Small intestine (tissue), 7 donors: ENCODE measurements at regions not wholly inside any gene's neighbourhood (a gene's known extent, or its start where the extent isn't known, plus 50 kb on each side); places are given as distances from the start of the nearest gene placed in this dataset.

Source experiments
- DNase-seq, 2 donors: peaks; one replicate each; pipeline versions ENCODE4 v3.0.0 to v3.0.0-alpha.2; 2013
- FAIRE-seq: peaks from 2 replicates; lab custom pipeline; 2012; peaks lifted over from hg19 to GRCh38; lab: Jason Lieb, UNC
- H3K27ac ChIP-seq, 3 donors: one replicate each; pipeline ENCODE4 v1.5.1; 2013; ENCODE audit warnings: low read length in 2 of 3, mild to moderate bottlenecking in 2 of 3, control low read depth in 1 of 3, inconsistent platforms in 1 of 3, low read depth in 1 of 3, moderate library complexity in 1 of 3
- H3K27me3 ChIP-seq, 3 donors: one replicate each; pipeline ENCODE4 v1.6.1; 2013; ENCODE audit warnings: low read length in 3 of 3, inconsistent platforms in 1 of 3; ENCODE audit not compliant: control insufficient read depth in 3 of 3, insufficient read depth in 3 of 3
- H3K36me3 ChIP-seq, 3 donors: one replicate each; pipeline ENCODE4 v1.6.1; 2013; ENCODE audit warnings: low read length in 3 of 3, inconsistent platforms in 1 of 3, low read depth in 1 of 3, mild to moderate bottlenecking in 1 of 3, moderate library complexity in 1 of 3; ENCODE audit not compliant: control insufficient read depth in 3 of 3, insufficient read depth in 2 of 3
- H3K4me1 ChIP-seq, 3 donors: one replicate each; pipeline ENCODE4 v1.6.1; 2013; ENCODE audit warnings: low read length in 2 of 3, inconsistent platforms in 1 of 3, low read depth in 1 of 3, mild to moderate bottlenecking in 1 of 3, moderate library complexity in 1 of 3; ENCODE audit not compliant: control insufficient read depth in 3 of 3, insufficient read depth in 2 of 3
- H3K4me3 ChIP-seq, 3 donors: one replicate each; pipeline ENCODE4 v1.5.1; 2013; ENCODE audit warnings: low read length in 3 of 3, control low read depth in 1 of 3, inconsistent platforms in 1 of 3, low read depth in 1 of 3, mild to moderate bottlenecking in 1 of 3, moderate library complexity in 1 of 3
- H3K9me3 ChIP-seq, 2 donors: one replicate each; pipeline ENCODE4 v1.6.1; 2013; ENCODE audit warnings: low read depth in 1 of 2, low read length in 1 of 2; ENCODE audit not compliant: control insufficient read depth in 2 of 2, insufficient read depth in 1 of 2
- WGBS, 3 donors: extraction: QIAGEN DNeasy Blood & Tissue Kit; methylation state at CpG; one replicate each; pipeline ENCODE4 v1.1.7; 2013; 5-methylcytosine and 5-hydroxymethylcytosine counted together
- donor health status: healthy with polysubstance abuse.
- donor health status: control.
- donor health status: control.
- donor health status: Bipolar disorder and iron deficiency.
- donor health status: healthy.

DNA sequence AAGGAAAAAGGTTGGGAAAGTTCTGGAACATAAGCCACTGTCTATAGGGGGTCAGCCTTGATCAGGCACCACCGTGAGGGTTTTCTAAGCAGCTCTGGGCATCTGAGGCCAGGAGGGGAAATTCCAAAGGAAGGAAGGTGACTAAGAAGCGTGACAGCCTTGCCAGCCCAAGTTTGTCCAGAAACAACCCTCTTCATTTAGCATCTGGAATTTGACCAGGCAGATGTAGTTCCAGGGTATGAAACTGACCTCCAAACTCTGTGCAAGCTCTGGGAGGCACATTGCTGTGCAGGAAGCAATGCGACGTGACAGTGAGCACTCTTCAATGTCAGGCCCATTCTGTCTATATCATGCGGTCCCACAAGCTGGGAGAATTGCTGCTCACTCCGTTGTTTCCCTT is 85.4 kb upstream of the TPM1 start:
- Histone ChIP-seq H3K4me3 (no peak overlapping the region), H3K27ac (no peak overlapping the region), H3K4me1 (no peaks in the 10 kb centered on the region), H3K9me3 (no peaks in the 10 kb centered on the region), H3K27me3 (peaks cover 0 to 20% (median 0%) of the 10 kb centered on the region in 3 donors), H3K36me3 (no peaks in the 10 kb centered on the region)
- DNase-seq (no peak), FAIRE-seq (no peak)
- WGBS, 3 donors, result 67 to 90% (median 73%) methylated on average over 6 of the region's 6 CpGs

DNA sequence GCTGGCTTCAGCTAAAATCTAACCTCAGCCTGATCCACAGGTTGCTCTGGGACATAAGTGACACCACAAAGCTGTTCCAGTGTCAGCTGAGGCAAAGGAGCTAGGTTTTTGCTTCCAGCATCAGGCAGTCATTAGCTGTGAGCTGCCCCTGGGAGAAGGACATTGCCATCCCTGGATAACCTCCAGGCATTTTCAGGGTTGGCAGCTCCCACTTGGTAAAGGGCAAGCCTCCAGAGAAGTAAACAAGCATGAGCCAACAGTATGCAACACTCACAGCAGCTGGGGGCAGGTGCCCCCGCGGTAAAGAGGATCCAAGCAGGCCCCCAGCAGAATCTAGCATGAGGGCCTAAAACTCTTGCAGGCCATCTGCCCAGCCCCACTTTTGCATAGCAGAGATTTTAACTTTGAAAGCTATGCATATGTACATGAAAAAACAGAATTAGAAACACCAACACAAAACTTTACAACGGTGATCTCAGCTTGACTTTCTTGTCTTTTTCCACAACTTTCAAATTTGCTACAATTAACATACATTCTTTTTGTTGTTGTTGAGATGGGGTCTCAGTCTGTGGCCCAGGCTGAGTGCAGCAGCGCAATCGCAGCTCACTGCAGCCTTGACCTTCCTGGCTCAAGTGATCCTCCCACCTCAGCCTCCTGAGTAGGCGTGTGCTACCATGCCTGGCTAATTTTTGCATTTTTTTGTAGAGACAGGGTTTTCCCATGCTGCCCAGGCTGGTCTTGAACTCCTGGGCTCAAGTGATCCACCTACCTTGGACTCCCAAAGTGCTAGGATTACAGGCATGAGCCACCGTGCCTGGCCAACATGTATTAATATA is 83.8 kb upstream of the TPM1 start:
- DNase-seq (no peak), FAIRE-seq (no peak)
- no peak overlapping the region for H3K4me3 ChIP-seq
- H3K27ac ChIP-seq, result no peak overlapping the region
- no peaks in the 10 kb centered on the region for H3K36me3 ChIP-seq
- no peaks in the 10 kb centered on the region for H3K4me1 ChIP-seq
- 80 to 85% (median 80%) methylated on average over 7 of the region's 7 CpGs for WGBS, 3 donors
- peaks cover 0 to 4% (median 0%) of the 10 kb centered on the region in 3 donors for H3K27me3 ChIP-seq
- H3K9me3 ChIP-seq, result no peaks in the 10 kb centered on the region

DNA sequence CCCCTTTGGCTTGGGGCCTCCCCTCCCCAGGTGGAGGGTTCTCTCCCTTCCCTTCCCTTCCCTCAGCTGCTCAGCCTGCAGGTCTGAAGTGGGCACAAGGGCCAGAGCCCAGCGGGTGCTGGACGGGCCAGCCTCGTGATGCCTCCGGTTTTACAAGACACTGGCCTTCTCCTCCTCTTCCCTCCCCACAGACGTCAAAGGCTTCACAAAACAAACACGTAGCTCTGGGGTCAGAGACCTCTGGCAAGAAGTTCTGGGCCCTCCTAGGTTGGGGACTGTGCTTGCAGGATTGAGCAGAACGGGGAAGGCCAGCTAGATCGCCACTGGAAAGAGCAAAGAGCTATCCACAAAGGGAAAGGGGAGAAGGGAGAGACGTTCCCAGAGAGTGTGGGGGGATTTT is 81.4 kb upstream of the TPM1 start:
- Histone ChIP-seq H3K27me3 (no peaks in the 10 kb centered on the region), H3K36me3 (no peaks in the 10 kb centered on the region), H3K9me3 (no peaks in the 10 kb centered on the region), H3K4me1 (no peaks in the 10 kb centered on the region), H3K4me3 (no peak overlapping the region), H3K27ac (no peak overlapping the region)
- FAIRE-seq (no peak), DNase-seq (no peak)
- WGBS, 3 donors, result 82 to 84% (median 83%) methylated on average over 9 of the region's 9 CpGs

DNA sequence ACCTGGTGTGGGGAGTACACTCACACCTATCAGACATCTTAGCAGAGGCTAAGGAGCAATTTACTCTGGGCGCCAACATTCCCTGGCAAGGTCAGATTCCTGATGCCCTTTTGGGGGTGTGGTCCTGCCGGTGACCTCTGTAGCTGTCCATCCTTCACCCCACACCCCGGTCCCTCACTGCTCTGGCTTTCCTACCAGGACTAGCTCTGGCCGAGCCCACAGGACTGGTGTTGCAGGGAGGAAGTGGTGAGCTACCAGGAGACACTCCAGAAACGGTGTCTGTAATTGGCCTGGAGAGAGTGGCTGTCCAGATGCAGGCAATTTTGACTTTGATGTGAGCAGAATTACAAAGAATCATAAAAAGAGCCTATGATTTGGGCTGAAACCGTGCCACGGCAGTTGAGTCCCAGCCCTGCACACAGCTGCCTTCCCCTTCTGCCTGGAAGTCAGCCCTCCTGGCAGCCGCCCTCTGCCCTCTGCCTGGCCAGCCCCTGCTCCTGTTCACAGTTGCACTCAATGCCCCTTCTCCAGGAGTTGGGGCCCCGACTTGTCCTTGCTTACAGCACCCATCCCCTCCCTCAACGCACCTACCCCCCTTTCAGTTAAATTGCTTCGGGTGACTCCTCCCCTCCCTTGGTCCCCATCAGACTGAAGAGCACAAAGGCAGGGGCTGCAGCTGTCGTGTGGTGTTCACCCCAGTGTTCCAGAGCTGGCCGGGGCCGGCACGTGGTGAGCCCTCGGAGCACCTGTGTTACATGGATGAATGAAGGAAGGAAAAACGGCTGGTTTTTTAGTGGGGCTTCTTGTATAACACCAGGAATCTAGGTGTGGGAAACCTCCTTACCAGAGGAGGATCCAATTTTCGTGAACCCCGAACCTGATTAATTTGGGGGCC is 80.2 kb upstream of the TPM1 start:
- WGBS, 3 donors, result 73 to 81% (median 81%) methylated on average over 19 of the region's 19 CpGs
- Histone ChIP-seq H3K27me3 (no peaks in the 10 kb centered on the region), H3K9me3 (no peaks in the 10 kb centered on the region), H3K4me1 (no peaks in the 10 kb centered on the region), H3K27ac (no peak overlapping the region), H3K36me3 (no peaks in the 10 kb centered on the region), H3K4me3 (no peak overlapping the region)
- DNase-seq (no peak), FAIRE-seq (no peak)

DNA sequence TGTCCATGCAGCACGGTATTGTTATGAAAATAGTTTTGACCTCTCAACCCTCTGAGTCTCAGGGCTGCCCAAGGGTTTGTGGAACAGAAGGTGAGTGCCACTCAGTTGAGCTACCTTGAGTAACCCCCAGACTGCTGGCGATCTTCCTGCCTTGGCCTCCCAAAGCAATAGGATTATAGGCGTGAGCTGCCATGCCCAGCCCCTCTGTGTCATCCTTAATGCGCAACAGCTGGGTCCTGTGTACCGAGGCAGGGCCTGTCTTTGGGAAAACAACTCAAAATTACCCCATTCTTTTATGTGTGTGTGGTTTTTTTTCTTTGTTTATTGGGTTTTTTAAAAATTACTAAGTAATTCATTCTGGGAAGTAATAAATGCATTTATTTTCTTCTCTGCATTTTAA is 78.3 kb upstream of the TPM1 start:
- Histone ChIP-seq H3K4me1 (no peaks in the 10 kb centered on the region), H3K27ac (no peak overlapping the region), H3K4me3 (no peak overlapping the region), H3K36me3 (no peaks in the 10 kb centered on the region), H3K9me3 (no peaks in the 10 kb centered on the region), H3K27me3 (peaks cover 0 to 4% (median 0%) of the 10 kb centered on the region in 3 donors)
- no peak for DNase-seq
- FAIRE-seq, result no peak
- 75 to 98% (median 86%) methylated on average over 5 of the region's 5 CpGs for WGBS, 3 donors

DNA sequence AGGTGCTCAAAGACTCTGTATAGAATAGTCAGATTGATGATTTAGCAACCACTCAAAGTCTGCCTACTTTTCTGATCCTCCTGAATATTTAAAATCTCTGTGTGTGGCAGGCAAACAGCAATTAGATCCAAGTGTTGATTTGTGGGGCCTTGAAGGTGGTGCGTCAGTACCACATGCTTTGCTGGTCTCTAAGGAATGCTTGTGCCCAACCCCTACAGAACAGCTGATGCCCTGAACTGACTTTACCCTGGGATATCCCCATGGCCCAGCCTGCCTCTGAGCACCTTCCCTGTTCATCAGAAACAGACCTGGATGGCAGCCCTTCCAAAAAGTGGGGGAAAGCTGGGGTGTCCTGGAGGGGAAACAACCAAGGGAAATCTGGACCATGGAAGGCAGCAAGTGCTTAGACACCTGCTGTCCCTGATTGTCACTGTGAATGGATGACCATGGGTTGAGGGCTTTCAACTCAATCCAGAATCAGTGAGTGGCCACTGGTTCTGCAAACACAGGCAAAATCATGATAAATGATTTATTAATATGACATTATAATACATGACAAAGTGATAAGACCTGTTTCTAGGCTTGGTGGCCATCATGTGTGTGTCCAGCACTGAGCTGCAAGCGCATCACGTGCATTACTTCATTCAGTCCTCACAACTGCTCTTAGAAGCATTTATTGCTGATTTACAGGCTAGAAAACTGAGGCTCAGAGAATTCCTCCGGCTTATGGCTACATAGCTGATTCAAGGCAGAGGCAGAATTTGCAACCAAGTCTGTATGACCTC is 76.1 kb upstream of the TPM1 start:
- WGBS, 3 donors, result 91 to 96% (median 94%) methylated on average over 4 of the region's 4 CpGs
- Histone ChIP-seq H3K4me1 (no peaks in the 10 kb centered on the region), H3K9me3 (no peaks in the 10 kb centered on the region), H3K4me3 (no peak overlapping the region), H3K27ac (no peak overlapping the region), H3K36me3 (no peaks in the 10 kb centered on the region), H3K27me3 (peaks cover 0 to 4% (median 0%) of the 10 kb centered on the region in 3 donors)
- DNase-seq (no peak), FAIRE-seq (no peak)

DNA sequence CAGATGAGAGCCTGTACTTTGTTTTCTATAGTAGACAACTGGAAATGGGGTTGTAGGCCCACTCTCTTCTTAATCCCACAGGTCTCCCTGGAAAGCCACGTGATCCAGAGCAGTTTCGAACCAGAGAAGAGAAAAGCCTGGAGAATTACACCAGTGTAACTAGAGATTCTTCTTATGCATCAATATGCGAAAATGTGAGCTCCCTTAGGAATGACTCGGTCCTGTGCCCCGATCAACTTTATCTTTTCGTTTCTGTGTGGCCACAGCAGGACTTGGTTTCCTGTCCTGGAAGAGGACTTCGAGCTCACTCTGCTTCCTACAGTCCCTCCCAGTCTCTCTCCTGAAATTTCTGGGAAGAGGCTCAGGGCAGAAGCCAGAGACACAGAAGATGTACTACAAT is 73.8 kb upstream of the TPM1 start:
- DNase-seq (no peak), FAIRE-seq (no peak)
- Histone ChIP-seq H3K27me3 (peaks cover 0 to 4% (median 0%) of the 10 kb centered on the region in 3 donors), H3K27ac (no peak overlapping the region), H3K4me1 (no peaks in the 10 kb centered on the region), H3K36me3 (no peaks in the 10 kb centered on the region), H3K4me3 (no peak overlapping the region), H3K9me3 (no peaks in the 10 kb centered on the region)
- 79 to 83% (median 81%) methylated on average over 7 of the region's 7 CpGs for WGBS, 3 donors
